NCI-H82 (cell line): ENCODE measurements at regions not wholly inside any gene's neighbourhood (a gene's known extent, or its start where the extent isn't known, plus 50 kb on each side); places are given as distances from the start of the nearest gene placed in this dataset.
"Not testable (repeated sequence)": the region's sequence is repeated elsewhere in the genome, so short reads cannot be mapped to it uniquely, and the experiment has no call there.

ENCODE experiments used
- DNase-seq: peaks from one replicate; lab custom pipeline; 2025; lab: John Stamatoyannopoulos, UW

DNA sequence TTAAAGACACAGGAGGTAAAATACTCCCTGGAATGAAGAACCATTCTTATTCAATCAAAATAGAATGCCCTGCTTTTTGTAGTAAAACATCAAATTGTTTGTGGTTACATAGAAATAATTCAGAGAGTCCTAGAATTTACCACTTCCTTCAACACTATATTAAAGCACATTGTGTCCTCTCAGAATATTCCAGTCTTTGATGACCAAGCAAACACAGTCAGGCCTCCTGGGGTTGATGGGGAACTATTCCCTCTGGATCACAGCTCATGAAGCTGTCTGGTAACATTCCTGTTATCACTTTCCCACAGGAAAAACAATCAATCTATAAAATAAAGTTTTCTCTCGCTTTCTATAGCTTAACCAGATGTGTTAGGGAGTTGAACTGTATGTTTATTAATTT, 389.3 kb downstream of the KCNA4 start:
- DNase-seq, result no peak

DNA sequence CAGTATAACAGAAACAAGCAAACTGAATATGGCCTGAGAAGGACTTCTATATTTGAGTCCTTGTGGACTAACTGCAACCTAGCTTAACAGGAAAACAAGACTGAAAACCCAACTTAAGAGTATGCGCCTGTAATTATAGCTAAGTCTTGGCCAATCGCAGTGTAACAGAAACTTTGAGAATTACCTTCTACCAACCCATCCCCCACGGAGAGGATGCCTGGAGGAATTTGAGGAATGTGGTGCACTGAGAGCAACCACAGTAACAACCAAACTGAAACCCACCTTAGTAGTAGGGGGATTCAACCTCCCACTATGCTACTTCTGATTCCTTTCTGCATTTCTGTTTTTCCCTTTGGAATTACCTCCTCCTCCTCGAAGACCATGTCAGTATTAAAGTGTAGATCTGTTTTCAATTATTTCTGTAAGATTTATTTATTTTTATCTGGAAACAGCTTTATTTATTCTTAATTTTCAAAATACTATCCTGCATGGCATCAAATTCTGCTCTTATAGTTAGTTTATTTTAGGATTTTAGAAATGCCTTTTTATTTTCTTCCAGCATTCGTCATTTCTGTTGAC, 393.6 kb downstream of the KCNA4 start:
- no peak for DNase-seq

DNA sequence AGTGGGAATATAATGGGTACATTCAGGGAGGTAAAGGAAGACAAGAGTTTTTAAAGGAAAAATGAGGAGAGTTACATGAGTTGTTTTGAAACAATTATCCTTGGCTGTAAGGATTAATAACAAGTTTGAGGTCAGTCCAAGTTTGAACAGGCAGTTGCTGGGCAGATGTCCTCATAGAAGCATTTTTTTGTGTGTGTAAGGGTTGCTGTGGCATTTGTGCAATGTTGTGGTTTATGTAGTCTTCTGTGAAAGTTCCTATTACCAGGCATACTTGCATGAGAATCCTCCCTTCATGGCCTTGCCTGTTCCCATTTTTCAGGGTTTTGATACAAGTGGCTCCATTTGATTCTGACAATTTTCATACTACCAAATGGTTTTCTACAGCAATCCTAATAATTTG, 400.2 kb downstream of the KCNA4 start:
- no peak for DNase-seq

DNA sequence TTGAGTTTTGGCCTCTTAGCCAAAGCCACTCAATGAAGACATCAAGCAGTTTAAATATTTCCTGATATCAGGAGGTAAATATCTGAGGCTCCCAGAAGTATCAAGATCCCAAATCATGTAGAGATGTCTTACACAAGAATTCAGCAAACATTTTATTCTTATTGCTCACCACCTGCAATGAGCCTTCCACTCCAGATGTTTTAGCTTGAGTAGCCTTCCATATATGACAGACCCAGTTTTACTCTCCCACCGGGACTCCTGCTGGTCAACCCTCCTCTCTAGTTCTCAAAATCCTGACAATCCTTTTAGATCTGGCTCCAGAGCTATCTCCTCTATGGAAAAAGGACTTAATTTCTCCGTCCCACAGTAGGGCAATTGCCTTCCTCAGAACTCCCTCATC, 404.4 kb downstream of the KCNA4 start:
- no peak for DNase-seq

DNA sequence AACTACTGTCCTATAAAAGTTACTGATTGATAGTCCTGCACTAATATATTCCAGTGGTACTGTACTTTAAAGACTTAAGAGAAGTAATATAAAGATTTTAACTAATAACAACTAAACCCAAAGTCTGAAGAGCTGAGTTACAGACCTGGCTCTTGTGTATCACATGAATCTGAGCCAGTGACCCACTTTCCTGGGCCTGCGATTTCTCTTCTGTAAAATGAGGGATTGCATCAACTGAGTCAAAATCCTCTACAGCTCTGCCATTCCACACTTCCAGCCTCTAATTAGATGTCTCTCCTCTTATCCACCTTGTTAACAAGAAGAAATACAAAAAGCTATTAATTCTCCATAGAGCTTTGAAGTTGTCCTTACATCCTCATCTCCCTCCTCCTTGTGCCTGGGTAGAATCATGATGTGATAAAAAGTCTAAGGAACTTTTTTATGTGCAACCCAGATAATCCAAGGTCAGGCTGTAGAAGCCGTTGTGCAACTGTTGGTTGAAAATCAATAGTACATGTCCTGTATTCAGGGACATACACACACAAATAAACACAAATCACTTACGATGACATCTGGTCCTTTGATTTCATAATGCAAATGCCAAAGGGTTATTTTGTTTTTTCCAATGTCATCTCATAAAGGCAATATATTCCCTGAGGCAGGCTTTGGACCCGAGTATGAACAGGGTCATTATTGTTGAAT, 410.3 kb downstream of the KCNA4 start:
- DNase-seq, result no peak

DNA sequence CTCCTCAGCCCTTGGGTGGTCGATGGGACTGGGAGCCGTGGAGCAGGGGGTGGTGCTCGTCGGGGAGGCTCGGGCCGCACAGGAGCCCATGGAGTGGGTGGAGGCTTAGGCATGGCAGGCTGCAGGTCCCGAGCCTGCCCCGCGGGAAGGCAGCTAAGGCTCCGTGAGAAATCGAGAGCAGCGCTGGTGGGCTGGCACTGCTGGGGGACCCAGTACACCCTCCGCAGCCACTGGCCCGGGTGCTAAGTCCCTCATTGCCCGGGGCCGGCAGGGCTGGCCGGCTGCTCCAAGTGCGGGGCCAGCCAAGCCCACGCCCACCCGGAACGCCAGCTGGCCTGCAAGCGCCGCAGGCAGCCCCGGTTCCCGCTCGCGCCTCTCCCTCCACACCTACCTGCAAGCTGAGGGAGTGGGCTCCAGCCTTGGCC, 416.7 kb downstream of the KCNA4 start:
- not testable (repeated sequence) for DNase-seq

DNA sequence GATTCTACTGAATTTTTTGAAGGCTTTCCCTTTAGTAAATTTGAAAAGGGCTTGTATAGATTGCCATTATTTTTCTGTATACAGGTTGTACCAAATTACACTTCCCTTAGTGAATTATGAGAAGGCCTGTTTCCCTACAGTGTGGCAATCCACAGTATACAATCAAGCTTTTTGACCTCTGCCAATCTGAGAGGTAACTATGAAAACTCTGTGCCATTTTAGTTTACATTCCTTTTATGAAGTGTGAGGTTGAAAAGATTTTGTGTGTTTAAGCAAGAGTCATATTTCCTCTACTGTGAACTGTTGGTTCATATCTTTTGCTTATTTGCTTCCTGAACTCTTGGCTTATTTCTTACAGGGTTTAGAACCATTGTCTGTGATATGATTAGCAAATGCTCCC, 432.5 kb downstream of the KCNA4 start:
- no peak for DNase-seq

DNA sequence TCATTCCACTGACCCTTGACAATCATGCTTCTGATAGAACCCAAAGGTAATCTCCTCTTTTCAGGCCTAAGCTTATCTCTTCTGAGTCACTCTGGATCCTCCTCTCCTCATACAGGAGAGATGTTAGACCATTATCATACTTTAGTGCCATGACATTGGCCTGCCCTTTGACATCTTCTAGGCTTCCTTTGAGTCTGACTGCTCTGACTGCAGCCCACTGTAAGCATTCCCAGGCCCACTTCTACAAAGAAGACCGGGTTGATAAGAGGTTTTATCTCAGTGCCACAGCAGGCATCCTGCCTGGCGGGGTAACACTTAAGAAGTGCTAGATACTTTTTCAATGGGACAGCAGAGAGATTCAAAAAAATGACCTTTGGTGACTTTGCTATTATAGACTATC, 438.0 kb downstream of the KCNA4 start:
- no peak for DNase-seq

DNA sequence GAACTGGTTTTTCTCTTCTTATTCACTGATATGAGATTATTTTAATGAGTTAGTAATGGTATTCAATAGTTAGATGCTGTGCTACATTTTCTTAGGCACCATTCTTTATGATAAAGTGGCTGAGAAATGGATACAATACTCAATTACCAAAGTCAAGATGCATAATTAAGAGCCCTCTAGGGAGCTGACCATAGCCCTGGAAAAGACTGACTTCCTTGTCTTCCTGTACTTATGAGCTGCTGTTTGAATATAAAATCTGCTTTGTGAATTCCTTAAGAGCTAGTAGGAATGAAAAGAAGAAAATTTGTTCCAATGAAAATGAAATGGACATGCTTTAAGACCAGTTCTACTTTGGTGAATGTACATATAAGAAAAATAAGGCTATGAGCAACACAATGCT, 452.3 kb downstream of the KCNA4 start:
- DNase-seq, result peak; percentile 1

DNA sequence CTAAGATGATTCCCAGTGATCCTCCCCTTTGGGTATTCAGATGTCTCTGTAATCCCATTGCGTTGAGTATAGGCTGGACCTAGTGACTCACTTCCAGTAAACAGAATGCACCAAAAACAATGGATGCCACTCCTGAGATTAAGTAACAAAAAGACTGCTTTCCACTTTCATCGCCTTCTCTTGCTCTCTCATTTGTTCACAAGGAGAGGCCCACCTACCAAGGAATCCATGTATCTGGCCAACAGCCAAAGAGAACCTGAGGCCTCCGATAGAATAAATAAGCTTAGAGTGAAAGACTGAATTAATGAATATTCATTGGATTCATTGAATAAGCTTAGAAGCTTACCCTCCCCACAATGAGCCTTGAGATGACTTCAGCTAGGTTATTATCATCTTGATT, 454.6 kb downstream of the KCNA4 start:
- peak; percentile 23 for DNase-seq

DNA sequence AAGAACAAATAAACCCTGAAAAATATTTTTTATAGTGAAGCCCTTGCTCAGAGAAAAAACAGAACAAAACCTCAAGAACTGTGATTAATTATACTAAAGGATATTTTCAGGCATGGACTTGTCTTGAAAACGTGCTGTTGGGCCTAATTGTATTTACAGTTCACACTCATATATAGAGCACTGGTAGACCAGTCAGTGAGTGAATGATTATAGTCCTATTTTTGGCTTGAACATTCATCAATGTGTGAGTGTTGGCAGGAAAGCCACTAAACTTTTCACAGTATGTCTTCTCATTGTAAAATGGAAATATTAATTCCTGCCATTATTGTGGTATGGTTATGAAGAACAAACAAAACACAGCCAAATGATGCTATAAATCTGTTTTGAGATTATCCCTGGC, 462.8 kb downstream of the KCNA4 start:
- no peak for DNase-seq

DNA sequence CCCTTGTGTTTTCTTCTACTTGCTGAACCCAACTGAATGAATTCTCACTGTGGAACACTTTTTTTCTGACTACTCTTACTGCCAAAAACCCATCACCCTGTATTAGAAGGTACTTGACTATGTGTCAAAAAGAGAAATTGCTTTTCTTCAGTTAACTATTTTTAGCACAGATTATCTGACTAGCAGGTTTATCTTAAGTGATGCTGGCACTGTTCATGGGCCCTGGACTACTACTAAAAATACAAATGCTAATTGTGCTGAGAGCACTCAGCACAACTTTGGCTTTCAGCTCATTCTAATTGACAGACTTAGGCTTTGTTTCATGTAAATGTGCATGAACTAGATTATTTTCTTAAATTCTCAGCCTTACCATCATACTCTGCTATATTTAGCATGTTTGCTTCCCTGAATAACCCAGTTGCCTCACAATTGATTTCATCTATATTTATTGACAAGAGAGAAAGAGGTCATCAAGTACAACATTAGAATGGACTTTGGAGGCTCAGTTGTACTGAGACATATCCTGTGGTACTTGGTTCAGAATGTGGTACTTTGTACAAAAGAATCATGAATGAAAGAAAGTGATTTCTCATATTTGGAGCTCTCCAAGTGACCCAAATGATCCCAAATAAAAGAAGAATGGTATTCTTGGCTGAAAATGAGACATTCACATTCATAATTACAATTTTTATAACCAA, 478.3 kb downstream of the KCNA4 start:
- DNase-seq, result no peak

DNA sequence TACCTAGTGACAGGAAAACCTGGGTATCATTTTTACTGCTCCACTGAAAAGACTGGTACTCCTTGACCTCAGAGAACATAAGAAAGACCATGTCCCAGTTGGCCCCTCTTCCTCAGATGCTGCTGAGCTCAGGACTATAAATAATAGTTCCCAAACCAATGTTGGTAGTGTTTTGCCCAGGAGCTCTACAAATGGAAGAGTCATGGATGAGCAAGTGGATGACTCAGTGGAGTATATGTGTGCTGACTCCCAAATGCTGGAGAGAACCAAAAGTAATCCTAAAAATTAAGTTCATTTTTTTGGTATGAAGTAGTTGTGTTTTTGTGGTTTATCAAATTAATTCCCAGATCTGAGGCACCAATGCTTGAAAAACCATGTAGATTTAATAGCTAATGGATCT, 482.0 kb downstream of the KCNA4 start:
- DNase-seq, result no peak

DNA sequence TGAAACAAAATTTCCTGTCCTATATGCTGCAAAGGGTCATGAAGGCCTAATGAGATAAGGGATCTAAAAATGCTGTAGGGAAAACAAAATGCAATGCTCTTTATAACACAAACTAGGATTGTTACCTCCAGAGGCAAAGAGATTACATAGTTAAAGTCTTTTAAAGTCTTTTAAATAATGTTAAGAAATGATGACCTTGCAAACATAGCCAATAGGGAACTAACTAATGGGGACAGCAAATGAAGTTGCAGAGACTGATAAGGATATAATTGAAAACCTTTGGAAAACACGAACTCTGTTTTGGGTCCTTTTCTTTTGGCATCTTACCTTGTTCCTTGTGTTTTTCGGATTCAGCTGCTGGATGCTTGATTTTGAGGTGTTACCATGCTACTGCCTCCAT, 485.9 kb downstream of the KCNA4 start:
- no peak for DNase-seq

DNA sequence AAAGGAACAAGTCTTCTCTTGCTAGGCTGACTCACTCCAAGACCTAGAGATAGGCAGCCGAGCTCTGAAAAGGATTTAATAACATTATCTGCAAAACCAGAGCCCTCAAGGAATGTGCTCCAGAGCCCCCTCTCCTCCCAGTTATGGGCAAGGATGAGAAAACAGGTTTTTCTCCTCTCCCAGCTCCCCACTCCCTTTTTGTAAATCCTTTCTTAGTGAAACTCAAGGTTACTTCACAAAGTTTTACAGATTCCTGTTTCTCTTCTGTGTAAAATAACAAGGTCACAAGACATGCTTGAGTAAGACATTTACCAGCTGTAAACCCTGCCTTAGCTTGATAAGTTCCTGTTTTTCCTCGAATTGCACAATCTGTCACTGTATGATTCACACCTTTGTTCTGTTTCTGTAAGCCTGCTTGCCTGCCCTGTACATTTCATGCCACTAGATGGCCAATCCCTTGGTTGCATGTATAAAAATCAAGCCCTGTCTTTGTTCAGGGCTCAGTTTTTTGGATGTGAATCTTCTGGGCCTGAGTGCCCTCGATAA, 489.4 kb downstream of the KCNA4 start:
- DNase-seq, result peak; percentile 10

DNA sequence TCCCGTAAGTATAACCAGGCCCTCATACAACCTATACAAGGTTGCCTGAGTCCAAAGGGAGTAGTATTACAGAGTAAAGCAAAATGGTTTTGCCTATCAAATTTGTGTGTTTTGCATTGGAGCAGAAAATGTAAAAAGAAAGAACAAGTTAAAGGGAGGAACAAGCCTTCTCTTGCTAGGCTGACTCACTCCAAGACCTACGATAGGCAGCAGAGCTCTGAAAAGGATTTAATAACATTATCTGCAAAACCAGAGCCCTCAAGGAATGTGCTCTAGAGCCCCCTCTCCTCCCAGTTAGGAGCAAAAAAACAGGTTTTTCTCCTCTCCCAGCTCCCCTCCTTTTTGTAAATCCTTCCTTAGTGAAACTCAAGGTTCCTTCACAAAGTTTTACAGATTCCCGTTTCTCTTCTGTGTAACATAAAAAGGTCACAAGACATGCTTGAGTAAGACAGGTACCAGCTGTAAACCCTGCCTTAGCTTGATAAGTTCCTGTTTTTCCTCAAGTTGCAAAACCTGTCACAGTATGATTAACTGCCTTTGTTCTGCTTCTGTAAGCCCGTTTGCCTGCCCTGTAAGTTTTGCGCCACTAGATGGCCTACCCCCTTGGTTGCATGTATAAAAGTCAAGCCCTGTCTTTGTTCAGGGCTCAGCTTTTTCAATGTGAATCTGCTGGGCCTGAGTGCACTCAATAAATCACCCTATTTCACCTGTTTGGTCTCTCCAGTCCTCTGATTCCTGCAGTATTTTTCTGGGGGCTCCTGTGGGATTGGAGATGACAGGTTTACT, 498.2 kb downstream of the KCNA4 start:
- peak; percentile 21 for DNase-seq

DNA sequence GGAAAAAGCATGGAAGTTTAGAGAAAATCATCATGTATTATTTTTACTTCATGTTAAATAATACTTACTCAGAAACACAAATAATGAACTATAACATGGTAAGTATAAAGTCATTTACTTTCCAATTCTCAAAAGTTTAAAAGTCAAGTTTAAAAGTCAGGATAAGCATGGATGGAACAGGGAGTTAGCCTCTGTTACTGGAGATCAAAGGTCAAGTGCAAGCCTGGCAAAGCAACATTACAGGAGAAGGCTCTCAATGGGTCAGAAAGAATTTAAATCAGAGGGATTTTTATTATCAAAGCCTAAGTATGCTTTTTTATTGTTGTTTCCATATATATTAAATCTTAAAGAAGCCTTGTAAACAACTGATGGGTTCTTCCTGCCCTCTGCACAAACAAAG, 505.4 kb downstream of the KCNA4 start:
- no peak for DNase-seq

DNA sequence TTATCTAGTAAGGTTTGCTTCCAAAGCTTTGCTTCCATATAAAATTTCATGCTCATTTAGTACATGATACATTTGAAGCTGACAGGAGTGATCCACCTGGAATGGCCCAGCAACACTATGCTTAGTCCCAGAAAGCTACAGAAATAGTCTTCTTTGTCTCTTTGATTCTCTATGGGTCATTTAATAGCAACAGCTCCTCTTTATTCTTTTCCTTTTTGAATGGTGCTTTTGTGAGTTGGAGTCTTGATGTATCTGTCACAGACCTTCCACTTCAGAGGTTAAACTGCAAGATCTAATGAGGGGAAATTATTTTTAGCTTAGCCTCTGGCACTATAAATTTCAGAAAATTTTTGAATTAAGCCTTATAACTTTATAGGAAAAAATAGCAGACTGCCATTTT, 509.5 kb downstream of the KCNA4 start:
- DNase-seq, result no peak

DNA sequence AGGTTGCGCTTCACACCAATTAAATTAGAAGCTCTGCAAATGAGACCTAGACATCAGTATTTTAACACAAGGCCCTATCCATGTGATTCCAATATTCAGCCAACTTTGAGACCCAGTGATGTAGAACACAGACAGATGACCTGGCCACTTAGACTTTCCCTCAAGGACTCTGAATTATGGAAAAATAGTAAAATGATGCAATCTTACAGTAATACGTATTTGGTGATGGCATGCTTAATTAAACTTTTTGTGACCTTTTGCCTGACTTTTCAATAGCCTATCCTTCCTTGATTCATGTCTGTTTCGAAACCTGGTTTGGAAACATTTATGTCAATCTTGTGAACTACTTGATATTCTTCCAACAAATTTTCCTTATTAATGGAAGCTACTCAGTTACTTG, 521.2 kb downstream of the KCNA4 start:
- DNase-seq, result no peak

DNA sequence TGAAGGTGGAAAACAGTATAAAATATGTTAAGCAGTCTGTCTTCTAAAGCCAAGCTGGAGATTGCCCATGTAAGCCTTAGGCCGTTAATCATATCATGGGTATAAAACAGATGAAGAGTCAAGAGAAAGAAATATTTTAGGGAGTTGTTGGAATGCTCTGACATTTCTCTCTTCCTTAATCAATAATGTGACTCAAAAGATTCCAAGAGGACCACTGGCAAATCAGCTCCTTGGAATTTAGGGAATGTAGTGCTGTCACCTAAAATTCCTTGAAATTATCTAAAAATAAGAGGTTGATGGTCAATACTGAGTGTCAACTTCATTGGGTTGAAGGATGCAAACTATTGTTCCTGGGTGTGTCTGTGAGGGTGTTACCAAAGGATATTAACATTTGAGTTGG, 525.9 kb downstream of the KCNA4 start:
- no peak for DNase-seq

DNA sequence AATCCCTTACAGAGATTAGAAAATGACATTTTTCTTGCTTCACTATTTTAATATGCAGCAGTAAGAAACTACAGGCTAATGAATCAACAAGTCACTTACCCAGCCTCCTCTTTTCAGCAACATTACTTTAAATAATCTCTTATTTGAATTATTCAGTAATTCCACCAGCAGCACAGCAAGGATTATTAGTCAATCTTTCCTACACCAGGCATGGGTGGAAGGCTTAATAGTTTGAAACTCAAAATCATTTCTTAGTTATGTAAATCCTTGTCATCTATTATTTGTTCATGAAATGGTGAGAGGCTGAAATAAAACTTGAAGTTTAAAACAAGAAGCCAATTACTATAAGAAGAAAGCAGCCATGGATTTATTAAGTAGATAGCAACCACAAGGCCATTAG, 530.5 kb downstream of the KCNA4 start:
- peak; percentile 1 for DNase-seq

DNA sequence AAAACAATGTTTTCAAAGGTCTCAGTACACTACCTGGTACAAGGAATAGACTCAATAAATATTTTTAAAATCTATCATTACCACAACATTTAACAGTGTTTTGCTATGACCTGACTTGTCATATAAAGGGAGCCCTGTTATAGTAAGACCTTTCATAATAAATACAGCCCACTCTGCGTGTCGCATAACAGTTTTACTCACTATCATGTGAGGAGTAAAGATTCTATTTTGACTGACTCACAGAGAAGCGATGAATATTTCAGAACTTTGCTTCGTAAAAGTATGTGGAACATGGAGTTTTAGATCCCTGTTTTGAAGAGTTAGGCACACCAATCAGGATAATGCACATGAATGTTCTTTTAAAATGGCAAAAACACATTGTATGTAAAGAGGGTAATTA, 531.2 kb downstream of the KCNA4 start:
- no peak for DNase-seq

DNA sequence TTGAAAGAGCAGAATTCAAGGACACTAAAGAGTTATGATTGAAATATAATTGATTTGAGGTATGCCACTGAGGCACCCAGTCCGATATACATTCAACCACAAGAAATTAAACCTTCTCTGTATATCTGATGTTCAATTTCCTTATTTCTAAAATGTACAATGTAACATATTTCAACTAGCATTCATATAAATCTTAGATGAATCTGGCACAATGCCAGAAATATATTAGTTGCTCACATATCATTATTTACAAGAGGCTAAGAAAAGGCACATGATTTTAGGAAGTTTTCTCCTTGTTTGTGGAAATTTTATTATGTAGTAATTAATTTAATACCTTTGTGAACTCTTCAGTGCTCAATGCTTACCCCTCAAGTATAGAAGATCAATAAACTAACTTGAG, 532.3 kb downstream of the KCNA4 start:
- no peak for DNase-seq
